Activated CD8-positive, alpha-beta memory T cell treated with anti-CD3 and anti-CD28 coated beads for 1 hour (primary cell): ENCODE measurements at regions not wholly inside any gene's neighbourhood (a gene's known extent, or its start where the extent isn't known, plus 50 kb on each side); places are given as distances from the start of the nearest gene placed in this dataset.

Source experiments
- DNase-seq, 2 donors: peaks; one replicate each; pipeline ENCODE4 v3.0.0-alpha.2; 2020; ENCODE audit warnings: low read depth in 1 of 2; ENCODE audit errors: extremely low read depth in 1 of 2

DNA sequence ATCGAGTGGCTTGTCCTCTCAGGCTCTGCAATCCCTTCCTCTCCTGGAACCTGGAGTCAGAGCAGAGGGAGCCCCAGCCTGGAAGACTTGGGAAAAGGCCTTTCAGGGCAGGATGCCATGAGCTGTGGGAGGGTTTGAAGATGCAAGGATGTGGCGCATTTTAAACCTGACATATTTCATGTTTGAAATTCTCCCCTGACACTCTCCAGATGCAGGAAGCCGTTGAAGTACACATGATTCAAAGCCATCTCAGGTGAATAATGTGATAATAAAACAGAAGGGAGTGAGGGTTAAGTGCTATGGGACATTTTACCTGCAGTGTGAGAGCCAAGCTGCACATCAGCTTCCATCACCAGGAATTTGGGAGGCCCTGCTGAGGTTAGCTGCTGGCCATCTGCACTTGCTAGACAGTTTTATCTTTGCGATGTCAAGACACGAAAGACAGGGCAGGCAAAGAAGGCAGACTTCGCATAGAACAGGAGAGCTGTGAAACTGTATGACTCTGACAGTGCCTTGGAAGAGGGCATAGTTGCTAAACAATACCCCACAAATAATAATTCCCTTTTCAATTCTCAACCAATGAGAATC lies 159.1 kb upstream of the GDF10 start:
- no peak for DNase-seq

DNA sequence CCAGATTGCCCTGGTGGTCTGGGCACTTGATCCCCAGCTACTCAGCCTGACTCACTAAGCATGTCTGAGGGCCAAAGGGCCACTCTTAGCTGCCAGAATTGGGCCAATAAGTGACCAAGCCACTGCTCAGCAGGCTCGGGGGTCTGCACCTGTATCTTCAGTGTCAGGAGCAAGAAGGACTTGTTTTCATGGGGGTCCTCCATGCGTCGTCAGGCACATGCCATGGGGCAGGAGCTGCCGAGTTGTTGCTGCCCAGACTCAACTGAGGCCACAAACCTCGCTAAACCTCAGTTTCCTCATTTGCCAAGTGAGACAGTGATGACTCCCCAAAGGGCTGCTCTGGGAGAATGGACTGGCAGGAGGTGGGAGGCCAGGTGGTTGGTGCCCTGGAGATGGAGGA lies 158.6 kb upstream of the GDF10 start:
- DNase-seq, result no peak

DNA sequence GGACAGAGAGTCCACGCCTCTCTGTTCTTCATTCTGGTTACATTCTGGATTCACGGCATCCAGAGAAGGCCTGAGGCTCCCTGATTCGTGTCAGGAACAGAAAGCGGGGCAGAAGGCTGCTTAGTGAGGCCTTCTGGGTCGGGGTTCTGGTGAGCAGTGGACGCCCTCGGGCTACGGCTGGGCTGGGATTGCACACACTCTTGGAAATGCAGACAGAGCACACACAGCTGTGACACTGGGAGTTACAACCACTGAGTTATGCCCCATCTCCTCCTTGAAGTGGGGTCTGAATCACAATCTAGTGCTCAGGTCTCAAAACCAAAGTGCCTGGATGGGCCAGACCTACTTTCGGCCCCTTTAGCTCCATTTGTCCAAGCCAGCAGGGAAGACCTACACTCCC lies 156.9 kb upstream of the GDF10 start:
- no peak for DNase-seq

DNA sequence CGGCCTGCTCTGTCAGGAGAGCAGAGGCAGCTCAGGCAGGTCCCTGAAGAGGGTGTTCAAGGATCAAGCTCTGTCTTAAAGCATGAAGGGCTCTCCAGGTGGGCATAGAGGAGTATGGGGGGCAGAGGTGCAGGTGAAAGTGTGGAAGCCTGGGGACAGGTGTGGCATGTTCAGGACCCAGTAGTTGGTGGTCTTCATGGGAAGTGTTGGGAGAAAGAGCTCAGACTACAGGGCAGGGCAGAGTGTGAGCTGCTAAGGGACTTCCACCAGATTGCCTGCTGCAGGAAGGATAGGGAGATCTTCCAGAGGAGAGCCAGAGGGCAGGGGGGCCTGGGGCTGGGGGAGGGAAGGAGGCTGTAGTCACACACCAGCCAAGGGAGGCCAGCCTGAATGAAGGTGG lies 156.5 kb upstream of the GDF10 start:
- DNase-seq, result no peak

DNA sequence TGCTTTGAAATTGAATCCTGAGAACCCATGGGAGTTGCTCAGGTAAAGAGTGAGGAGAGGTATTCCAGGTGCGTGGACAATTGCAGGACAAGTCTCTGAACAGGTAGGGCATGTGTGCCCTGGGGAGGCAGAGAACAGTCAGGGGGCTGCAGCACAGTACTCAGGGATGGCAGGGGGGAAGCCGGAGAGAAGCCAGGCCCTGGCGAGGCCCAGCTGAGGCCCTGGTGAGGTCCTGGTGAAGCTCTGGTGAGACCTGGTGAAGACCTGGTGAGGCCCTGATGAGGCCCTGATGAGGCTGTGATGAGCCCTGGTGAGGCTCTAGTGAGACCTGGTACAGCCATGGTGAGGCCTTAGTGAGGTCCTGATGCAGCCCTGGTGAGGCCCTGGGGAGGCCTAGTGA lies 155.5 kb upstream of the GDF10 start:
- DNase-seq, result no peak

DNA sequence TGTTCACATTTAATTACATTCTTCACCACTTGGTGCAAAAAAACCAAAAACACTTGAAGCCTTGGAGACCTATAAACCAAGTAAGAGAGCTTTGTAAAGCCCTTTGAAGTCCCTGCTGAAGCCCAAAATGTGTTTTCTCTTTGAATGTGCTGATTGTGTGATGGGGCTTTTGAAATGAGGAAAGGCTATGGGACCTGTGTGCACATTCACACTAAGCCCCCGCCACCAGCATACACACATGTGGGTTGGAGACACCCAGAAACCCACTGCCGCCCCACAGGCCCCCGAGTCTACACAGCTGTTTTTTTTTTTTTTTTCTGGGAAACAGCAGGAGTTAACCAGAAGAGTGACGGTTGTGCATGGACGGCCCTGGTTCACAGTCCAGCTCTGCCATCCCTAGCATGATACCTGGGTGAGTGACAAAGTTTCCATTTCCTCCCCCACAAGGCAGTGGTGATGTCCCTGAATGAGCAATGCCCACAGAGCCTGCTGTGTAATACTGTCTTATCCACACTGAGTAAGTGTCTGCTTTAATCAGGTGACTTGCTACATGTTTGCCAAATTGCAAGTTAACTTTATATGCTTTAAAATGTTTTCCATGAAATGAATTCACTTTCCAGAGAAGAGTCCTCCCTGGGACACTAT lies 154.6 kb upstream of the GDF10 start:
- DNase-seq, result no peak

DNA sequence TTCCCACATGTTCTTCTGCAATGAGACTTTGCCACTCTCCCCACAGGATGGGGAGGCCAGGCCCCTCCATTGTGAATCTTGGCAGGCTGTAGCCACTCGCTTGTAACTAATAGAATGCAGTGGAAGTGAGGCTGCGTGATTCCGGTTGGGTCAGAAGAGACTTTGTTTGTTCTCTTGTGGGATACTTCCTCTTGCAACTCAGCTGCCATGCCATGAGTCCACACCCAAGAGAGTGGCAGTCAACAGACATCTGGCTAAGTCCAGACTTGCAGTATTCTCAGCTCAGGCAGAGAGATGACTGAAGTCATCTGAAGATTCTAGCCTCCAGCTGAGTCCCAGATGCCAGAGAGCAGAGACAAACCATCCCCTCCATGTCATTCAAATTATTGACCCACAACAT lies 153.4 kb upstream of the GDF10 start:
- no peak for DNase-seq

DNA sequence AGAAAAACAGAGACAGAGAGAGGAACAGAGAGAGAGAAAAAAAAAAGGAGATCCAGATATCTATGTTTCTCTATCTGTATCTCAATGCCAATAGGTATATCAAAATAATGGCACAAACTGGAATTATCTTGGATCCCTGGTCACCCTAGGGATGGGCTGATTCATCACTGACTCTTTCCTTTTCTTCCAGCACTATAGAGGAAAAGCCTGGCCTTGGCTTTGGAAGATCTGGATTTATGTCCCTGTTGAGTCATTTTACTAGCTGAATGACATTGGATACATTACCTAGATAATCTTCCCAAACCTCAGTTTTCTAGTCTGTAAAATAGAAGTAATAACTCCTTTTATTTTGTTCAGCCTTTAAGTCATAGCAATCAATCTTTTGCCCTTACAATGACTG lies 152.8 kb upstream of the GDF10 start:
- no peak for DNase-seq

DNA sequence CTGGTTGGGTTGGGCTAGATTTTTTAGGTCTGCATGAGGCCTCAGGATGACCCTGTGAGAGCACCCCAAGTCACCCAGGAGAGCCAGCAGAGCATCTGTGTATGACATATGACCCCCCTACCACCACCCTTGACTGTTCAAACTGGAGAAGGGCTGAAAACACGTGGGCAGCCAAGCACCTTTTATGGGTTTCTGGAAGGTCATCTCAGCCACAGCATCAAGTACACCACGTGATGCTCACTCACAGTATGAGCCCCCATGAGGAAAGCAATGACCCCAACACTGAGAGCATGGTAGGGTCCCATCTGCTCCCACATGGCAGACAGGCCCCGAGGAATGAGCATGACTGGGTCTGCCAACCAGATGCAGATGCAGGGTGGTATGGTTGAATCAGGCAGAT lies 149.4 kb upstream of the GDF10 start:
- DNase-seq, result no peak

DNA sequence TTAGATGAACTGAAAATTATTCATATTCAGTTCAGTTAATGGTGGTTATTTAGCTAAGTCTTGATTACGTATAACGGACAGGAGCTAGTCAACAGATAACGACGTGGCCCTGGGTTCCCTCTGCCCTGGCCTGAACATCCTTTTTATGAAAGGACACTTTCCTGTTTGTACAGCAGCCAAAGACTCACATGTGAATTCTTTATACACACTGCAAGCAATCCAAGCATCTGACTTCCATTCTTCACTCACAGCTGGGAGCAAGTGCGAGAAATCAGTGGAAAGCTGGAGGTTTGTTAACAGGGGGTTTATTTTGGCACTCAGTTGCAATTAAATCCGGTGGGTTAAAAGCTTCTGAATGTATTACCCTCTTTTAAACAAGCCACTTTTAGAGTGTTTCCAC lies 148.1 kb upstream of the GDF10 start:
- DNase-seq, result no peak

DNA sequence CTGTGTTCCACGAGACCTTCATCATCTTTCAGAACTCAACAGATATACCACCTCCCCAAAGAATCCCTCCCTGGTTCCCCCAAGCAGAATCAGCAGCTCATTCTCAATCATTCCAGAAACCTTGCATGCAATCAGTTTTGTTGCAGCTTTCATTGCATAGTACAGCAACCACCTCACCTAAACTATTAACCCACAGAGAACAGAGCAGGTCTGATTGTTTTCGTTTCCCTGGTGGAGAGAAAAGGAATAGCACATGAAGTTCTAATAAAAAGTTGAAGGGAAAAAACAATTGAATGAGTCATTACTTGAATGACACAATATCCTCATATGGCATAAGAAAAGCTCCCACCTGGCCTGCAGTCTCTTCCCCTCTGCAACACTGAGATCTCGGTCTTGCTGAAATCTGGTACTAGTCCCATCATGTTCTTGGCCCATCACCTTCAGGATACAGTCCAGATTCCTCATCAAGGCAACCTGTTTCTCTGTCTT lies 147.1 kb upstream of the GDF10 start:
- no peak for DNase-seq

DNA sequence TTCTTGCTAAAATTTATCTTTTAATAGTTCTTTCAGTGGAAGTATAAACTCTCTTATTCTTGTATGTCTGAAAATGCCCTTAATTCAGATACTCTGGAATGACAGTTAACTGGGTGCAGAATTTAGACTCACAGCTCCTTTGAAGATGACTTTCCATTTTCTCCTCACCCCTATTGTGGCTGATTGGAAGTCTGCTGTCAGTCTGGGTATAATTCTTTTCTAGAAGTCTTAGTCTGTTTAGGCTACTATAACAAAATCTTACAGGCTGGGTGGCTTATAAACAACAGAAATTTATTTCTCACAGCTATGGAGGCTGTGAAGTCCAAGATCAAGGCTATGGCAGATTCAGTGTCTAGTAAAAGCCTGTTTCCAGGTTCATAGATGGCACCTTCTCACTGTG lies 145.2 kb upstream of the GDF10 start:
- DNase-seq, result no peak

DNA sequence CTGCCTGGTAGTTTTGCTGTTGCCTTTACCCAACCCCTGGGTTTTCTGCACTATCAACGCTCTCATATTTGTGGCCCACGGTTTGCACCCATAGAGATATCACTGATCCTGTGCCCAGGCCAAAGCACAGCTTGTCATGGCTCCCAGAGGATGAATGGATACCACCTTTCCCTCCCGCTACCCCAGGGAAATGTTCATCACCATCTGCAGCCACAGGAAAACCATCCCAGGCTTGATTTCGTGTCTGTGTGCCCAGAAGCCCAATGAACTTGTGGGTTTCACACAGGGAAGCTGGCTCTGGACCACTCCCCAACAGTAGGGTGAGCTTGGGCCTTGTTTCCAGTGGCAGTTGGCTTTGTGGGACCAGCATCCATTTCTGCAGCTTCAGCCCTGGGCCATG lies 143.1 kb upstream of the GDF10 start:
- no peak for DNase-seq

DNA sequence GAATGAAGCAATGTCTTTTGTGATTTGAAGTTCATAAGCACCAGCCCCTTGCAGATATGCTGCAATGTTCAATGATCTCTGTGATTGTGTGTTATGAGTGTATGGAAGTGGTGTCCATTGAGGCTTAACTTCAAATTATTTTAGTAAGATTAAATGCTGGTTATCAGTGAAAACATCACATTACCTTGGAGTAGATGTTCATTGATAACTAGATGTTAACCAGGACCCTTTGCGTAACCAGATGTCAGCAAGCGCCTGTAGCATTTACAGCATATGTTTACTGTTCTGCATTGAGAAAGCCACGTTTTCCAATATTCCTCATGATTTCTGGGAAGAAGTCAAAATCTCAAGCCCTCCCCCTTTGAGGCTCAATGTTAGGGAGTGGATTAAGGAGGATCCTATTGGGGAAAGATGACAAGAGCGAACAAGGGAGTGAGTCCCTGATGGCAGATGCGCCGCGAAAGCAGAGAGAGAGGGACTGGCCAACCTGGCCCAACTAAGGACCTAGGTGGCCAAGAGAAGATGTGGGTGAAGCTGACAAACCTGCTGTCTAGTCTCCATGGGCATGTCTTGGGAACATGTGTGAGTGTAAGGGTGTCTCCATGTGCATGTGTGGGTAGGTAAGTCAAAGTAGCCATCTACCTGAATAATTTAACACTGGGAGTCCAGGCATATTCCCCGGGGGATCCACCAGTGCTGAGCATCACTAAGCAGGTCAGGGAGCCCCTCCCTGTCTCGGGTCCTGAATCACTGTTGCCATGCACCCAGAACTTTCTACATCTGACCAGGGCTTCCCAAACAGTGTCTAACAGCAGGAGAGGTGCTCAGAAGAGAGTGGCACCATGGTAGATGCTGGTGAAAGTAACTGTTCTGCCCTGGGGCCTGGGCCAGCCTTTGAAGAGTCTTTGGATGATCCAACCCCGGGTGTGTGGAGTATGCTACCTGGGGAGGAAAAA lies 141.6 kb upstream of the GDF10 start:
- no peak for DNase-seq

DNA sequence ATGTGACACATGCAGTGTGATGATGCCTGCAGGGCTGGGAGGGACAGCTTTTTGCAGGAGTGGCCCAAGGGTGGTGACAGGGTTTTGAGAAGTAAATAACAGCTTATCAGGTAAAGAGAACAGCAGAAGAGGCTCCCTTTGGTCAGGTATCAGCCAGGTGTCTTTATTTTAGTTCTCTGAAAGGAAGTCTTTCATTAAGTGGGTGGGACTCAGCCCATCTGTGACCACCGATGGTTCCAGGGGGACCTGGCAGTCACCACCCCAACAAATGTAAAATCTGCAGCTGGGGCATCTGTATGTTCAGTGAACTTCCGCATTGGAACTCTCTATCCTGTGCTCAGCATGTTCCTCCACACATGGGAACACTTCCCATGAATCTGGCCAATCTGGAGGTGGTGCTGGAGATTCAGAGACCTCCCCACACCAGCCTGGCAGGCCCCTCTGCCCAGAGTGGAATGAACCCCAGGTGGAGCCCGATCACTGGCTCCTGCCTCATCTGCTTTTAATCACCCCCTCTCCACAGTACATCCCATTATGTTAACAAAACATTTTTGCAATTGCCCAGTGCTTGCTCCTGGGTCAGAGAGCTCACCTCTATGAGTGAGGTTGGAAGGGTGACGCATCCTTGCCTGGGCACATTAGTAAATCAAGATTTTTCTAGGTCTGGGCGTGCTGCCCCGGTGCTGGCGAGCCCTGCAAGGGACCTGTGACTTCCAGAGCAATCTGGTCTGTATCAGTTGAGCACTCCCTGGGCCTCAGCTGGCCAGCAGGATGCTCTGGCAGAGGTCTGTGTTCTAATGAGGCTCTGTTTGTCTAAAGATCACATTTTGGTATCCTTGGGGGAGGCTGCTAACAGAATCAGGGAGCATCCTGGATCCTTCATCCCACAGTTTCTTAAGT lies 140.4 kb upstream of the GDF10 start:
- DNase-seq, result no peak

DNA sequence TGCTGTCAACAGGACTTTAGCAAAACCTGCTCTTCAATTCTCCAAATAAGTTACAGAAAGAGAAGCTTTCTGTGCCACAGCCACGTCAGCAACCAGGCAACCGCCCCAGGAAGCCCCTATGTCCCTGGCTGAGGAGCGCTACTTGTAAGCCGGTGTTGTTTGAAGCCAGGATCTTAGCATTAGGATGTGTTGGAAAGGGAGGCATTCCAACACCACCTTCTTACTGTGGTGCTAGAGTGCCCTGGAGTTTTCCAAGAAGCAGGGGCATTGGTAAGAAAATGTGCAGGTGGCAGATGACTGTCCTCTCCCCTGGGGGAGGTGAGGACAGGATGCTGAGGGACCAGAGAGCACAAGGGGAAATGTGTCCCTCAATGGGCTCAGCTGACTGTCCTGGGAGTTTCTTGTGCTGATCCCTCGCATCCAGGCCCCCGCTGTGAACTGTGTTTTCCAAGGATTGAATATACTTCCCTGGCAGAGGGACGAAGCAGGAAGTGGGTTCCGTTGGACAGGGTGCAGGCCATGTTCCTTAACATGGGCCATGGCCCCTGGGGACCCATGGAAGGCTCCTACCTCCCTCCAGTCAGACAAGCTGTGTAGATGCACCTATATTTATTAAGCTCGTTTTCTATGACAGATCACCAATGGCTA lies 139.6 kb upstream of the GDF10 start:
- DNase-seq, result no peak

DNA sequence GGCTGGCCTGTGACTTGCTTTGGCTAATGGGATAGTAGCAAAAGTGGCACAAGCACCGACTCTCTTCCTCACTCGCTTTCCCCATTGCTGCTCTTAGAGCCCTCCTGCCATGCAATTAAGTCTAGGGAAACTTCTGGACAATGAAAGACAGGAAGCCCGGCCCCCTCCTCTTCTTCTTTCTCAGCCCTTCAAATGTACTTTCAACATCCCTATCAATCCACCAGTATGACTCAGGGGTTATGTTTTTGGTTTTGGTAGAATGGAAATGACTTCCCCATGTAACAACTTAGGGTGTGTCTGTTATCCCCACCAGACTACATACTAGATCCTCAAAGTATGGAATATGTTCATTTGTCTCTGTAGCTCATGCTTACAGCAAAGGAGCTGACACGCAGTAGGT lies 139.0 kb upstream of the GDF10 start:
- DNase-seq, result no peak

DNA sequence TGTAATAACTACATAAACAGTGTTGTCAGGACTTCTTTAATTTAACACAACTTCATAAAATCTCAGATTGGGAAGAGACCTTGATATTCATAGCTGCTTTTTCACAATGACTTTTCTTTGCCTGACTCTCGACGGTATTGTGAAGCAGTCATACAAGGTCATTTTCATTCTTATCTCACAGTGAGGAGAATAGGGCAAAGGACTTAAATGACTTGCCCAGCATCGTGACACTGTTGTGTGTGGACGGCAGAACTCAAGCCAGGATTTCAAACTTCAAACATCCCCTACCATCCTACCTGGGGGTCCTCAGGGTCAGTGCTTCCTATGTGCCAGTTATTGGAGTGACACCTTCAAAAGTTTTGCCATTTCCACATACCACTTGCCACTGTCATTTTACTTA lies 138.5 kb upstream of the GDF10 start:
- DNase-seq, result no peak

DNA sequence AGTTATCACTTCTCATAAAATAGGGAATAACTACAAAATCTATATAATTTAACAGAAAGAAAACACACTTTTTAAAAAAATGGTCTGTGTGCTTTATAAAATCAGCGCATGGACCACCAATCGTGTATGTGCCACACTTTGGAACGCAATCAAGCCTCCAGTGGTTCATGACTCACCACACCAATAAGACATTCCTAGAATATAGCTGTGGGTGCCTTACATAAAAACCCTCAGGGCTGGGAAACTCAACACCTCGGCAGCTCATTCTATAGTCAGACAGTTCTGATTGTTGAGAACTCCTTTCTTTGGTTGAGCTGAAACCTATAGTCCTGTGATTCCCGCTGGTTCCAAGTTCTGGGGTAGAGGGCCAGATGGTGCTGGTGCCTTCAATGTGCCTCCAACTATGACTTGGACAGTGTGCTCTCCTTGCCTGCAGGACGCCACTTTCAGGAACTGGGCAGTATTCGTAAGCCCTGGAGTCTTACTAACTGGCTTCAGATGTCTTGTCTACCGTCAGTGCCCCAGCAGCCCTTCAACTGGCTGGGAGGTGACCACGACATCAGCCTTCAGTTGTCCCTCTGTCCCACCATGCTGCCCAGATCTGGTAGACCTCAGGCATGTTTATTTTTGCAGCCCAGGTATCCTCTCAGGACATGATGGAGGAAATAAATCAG lies 135.7 kb upstream of the GDF10 start:
- DNase-seq, result no peak

DNA sequence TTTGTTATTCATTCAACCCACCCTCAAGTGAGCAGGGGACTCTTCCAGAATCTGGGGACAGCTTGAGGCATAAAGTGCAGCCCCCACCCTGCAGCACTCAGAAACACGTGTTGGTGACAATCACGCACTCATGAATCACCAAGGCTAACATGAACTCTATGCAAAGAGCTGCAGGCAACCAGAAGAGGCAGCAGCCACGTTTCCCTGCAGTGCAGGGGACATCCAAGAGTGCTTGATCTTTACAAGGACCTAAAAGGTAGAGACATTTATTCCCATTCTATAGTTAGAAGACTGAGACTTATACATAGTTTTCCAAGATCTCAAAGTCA lies 135.2 kb upstream of the GDF10 start:
- no peak for DNase-seq
